DMS53 (cell line): ENCODE measurements at regions not wholly inside any gene's neighbourhood (a gene's known extent, or its start where the extent isn't known, plus 50 kb on each side); places are given as distances from the start of the nearest gene placed in this dataset.
"Not testable (repeated sequence)": the region's sequence is repeated elsewhere in the genome, so short reads cannot be mapped to it uniquely, and the experiment has no call there.

Source experiments
- DNase-seq: peaks from one replicate; lab custom pipeline; 2025; lab: John Stamatoyannopoulos, UW

DNA sequence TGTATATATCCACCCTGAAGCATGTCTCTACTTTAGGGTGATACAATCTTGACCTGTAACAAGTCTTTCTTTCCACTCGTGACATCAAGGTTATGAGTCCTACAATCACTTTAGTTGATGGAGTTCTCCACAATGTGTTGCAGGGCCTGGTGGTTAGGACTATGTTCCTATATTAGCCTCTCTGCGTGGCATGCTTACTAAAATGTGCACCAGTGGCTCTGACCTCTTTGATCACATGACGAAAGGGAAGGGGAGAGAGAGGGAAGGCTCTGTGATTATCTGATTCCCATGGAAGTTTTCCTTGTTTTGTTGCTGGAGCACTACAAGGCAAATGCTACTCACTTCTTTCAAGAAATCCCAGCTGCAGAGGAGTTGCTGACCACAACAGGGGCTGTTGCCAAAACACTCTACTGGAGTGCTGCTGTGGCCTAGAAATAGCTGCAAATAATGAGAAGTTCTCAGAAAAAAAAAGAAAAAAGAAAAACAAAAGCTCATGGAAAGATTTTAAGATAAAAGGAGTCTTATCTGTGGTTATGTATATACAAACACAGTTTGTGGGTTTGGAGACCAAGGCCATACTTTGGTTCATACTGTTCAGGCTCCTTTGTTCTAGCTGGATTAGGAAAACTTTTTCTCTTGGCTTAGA is 272.8 kb upstream of the MMADHC start:
- DNase-seq = no peak

DNA sequence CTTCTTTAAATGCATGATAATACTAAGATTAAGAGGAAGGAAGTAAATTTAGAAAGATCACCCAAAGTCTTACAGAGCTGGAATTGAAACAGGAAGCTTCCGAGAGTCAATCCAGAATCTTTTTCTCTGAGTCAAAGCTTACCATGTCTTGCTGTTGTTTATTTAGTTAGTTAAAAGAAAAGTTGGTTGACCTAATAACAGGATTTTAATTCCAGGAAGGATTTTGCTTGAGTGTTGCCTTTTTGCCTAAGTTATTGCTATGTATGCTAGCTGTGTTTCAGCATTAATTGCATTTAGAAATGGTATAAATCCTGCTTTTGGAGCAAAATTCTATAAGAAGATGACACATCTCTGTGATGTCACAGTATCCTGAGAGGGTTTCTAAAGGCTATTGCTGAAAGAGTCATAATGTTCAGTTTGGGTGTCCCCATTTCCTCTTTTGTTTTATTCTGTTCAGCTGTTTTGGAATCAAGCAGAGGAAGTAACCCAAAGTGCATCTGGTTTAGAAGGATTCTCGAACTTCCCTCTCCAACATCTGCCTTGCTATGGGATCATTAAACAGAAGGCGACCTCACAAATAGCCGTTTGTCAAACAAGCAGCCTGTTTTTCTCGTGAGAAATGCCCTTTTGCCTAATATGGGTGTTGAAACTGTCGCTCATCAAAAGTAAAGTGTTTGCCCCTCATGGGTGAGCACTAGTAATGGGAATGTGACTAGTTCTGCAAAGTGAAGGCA is 271.5 kb upstream of the MMADHC start:
- no peak for DNase-seq

DNA sequence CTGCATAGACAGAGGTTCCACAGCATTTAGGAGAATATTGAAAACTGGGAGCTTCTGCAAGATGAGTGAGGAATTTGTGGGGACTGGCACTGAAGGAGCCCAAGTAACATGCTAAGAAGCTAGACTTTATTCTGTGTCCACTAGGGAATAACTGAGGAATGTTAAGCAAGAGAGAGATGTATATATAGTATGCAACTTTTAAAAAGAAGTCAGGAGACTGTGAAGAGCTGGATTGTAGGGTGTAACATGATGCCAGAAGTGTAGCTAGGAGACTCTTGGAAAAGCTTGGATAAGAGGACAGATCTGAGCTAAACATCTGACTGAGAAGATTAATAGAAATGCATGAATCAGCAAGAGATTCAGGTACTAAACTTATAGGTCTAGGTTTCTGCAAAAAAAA is 270.6 kb upstream of the MMADHC start:
- DNase-seq = no peak

DNA sequence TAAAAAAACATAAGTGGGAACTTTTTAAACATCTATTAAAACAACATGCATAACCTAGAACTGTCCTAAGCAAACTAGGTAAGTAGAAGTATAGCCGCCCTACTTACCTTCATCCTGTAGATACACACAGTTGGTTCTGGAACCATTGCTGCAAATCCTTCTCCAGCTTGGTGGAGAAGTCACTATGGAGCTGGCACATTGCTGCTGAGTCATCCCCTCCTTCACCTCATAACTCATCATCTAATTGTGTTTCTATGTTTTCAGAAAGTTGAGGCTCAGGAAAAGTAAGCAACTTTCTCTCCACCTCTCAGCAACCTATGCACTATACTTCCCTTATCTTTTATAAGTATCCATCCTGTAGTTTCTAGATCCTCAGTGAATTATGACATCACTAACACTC is 269.8 kb upstream of the MMADHC start:
- DNase-seq = no peak

DNA sequence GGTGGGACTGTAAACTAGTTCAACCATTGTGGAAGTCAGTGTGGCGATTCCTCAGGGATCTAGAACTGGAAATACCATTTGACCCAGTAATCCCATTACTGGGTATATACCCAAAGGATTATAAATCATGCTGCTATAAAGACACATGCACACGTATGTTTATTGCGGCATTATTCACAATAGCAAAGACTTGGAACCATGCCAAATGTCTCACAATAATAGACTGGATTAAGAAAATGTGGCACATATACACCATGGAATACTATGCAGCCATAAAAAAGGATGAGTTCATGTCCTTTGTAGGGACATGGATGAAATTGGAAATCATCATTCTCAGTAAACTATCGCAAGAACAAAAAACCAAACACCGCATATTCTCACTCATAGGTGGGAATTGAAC is 268.3 kb upstream of the MMADHC start:
- DNase-seq = not testable (repeated sequence)

DNA sequence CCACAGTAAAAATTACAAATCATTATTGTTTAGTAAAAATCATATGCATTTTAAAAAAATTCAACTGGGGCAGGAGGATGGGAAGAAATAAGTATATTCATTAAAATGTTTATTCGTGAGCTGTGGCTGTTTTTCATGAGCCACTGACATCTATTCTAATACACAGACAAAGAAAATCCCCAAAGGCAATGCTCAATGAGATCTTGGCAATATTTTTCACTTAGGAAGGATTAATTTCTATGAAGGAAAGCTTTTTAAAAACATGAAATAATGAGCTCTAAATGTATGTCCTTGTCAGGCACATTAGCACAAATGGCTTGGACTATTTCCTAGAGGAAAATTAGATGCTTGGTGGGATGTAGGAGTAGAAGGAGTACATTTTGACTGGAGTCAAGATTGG is 262.0 kb upstream of the MMADHC start:
- DNase-seq = no peak

DNA sequence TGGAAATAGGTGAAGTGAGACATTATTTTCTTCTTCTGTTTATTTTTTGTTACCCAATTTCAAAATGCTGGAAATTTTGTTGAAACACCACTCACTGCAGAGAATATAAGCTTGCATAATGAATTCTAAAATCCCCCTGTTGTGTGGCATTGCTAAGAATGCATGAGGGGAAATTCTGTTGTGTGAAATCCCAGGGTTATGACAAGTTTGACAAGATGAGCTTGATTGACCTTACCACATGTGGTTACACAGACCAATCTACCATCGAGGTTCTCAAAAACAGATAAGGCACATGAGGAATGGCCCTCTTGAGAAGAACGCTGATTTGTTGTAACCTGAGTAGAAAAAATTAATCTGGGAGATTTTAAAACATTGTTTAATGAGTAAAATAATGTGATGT is 261.6 kb upstream of the MMADHC start:
- no peak for DNase-seq

DNA sequence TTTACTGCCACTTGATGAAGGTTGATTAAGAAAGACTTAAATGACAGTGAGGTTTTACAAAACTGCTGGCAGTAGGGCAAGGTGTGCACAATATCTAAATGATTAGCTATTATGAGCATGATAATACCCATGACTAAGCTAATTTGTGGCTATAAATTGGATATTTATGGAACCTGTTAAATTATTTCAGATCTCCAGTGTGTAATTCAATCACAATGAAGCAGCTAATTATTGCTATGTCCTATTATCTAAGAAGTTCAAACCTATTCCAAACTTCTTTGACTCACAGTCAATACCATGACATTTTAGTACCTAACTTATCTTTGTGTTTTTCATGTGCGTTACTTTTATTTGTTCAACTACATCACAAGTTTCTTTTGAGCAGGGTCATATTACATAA is 253.8 kb upstream of the MMADHC start:
- DNase-seq = no peak

DNA sequence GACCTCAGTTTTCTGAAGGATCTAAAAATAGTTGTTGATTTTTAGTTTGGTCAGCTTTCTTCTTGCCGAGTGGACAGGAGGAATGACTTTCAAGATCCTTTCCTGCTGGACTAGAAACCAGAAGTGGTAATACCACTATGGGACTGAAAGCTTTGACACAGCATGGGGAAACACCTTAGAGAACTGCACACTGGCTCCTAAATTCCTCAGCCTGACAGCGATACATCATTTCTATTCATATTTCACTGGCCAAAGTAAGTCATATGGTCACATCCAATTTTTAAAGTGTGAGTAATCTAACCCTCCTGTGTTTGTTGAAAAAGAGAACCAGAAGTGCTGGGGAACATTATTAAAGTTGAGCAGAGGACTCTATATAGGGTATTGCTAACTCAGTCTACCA is 244.7 kb upstream of the MMADHC start:
- DNase-seq = no peak

DNA sequence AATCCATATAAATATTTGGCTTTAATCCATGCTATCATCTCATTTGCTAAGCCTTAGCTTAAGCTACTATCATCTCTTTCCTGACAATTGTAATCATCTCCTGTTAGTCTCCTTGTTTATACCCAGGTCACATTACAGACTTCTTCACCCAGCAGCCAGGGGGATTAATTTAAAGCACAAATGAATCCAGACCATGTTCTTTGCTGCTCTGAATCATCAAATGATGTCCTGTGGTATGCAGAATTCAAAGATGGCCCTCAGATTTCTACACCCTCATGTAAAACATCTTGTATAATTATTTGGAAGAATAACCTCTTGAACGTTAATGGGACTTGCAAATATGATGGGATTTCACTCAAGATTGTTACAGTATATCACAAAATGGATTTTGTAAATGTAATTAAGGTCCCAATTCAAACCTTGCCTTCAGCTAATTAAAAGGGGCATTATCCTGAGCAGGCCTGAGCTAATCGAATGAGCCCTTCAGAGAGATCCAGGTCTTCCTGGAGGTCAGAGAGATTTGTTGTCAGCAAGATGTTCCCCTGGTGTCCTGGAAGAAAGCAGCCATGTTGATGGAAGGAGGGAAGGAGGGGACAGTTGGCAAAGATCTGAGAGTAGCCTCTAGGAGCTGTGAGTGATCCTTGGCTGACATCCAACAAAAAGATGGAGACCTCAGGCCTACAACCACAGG is 241.1 kb upstream of the MMADHC start:
- no peak for DNase-seq

DNA sequence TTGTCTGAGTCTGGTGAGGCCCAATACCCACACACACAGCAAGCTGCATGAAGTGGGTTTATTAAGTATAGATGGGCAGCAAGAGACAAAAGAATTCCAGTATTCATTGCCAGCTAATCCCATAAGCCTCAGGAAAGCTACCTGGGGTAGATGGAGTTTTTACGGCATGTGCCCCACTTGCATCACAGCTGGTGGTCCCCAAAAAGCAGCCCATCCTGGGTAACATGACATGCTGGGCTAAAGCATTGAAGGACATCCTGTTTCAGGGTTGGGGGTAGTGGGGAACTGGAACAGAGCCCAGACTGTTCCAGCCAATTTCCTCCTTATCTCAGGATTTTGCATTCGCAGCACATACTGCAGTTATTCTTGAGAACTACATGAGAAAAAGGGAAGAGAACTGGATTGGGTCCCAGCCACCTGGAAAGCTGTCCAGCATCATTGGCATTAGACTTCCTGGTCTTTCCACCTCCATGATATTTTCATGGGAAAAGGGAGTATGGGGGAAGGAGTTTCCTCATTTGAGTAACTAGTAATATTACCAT is 240.1 kb upstream of the MMADHC start:
- no peak for DNase-seq

DNA sequence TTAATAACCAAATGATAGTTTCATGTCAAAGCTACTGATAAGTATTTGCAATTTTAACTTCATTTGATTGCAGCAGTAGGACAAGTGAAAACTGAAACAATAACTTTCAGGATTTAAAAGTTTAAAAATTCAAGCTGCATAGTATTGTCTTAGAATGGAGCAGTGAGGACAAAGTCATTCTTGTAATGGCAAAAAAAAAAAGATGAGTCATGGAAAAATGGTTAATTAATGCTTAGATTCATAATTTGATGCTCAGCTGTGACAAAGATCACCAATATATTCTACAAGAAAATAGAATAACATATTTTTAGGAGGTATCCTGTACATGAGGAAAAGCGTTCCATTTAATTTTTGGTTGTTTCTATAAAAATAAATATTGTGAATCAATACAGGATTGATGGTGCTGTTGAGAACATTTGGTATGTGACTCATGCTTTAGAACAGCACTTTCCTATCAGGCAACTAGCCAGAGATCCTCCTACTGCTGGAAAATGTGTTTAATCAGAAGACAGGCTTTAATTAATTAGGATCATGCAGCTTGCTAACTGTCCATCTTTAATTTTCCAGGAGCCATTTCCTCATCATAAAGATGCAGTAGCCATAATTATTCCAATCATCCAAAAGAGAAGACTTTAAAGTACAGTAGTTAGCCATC is 239.0 kb upstream of the MMADHC start:
- no peak for DNase-seq

DNA sequence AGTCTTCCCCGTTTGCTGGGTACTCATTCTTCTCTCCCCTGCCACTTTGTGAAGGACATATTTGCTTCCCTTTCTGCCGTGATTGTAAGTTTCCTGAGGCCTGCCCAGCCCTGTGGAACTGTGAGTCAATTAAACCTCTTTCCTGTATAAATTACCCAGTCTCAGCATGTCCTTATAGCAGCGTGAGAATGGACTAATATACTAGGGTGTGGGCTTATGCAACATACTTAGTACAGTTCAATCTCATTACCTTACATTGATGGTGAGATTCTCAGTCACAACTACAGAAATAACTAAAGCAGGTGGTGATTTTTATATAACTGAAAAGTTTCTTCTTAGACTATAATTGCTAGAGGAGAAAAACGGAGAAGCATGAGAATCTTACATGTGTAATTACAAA is 237.9 kb upstream of the MMADHC start:
- DNase-seq = no peak

DNA sequence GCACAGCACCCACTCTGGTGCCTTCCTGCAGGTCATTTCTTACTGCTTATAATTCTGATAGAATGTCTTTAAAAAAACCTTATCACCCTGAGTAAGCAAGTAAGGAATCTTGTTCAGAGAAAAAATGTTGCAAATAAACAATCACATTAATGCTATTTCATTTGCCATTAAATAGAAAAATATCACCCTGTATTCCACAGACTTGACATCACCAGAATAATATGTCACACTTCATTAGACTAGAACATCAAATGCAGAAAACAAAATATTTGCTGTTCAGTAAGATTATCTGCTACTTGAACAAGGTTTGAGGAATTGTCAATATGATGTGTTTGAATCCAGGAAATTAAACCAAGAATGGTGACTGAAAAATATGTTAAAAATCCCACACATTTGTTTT is 236.6 kb upstream of the MMADHC start:
- no peak for DNase-seq

DNA sequence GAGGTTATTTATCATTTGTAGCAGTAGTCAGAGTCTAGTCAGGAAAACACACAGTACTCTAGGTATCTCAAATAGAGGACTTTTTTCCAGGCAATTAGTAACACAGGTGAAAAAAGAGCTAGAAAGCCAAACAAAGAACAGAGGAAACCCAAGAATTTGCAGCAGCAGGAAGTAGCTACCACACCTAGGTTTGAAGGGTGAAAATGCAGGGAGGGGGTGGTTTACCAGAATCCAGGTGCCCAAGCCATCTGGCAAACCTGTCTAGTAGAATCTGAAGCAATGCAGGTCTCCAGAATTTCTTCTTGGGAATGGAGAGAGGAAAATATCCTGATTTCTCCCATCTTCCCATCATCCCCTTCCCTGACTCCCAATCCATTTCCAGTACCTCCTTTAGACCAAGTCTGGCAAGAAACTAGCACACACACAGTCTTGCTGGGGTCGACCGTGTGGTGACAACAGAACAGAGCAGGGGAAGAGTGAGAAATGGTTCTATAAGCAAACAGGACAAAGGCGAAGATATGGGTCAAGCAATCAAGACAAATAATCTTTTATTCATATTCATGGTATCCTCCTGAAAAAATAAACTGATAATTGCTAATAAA is 231.9 kb upstream of the MMADHC start:
- DNase-seq = no peak

DNA sequence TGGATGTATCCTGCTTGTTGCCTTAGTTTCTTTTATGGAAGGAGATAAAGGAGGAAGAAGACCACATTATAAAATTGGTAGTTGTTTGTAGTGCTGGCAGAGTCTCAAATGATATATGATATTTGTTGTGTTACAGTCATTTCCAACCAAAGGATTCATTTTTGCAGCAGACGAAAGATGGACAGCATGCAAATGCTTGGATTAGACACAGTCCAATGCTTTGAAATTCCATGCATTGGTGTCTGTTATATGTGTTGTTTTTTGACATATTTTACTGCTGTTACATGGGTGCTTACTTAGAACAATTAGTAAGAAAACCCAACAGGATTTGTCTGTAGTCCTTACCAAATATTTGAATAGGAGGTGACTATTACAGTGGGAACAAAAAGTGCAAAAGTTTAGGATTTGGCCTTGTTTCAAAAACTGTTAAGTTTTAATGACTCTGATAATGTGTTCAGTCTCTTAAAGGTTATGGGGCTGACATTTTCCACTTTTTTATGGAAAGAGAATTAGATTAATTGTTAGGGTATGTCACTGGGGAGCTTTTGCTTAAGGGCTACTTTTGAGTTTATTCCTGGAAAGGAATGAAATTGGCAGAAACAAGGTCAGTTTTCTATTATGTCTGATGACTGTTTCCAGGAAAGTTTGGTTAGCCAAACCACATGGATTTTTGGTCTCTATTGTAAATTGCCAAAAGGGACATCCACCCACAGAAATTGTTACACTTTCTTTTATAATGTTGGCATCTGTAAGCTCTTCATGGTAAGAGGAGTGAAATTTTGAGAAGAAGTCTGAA is 229.4 kb upstream of the MMADHC start:
- DNase-seq = no peak

DNA sequence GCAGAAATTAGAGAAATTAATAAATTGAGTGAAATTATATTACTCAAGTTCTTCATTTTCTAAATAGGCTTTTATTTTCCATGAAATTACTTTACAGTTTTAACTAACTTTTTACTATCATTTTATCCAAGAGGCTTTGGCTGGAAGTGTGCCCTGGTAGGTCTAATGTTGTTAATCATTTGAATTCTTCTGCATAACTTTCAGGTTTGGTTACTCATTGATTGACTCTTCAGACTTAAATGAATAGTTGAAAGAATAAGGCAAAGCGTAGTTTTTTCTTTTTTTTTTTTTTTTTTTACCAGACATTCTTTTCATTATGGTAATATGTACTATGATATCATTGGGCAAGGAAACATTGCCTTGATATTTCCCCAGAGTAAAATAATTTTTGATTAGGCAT is 228.4 kb upstream of the MMADHC start:
- no peak for DNase-seq

DNA sequence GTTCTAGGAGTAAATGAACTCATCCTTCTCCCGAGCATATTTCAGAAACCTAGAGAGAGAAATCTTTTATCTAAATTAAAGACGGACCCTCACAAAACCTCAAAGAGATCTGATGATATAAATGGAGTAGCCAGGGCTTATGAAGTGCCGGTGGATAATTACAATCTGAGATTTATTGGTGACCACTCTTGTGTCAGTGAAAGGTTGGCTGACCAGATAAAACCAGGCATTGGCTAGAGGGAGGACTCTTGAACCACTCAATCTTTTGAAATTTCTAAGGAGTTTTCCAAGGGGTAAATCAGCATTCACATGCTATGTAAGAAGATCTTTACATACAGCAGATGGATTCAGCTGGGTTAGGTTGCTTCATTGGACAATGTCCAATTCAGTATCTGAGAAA is 227.3 kb upstream of the MMADHC start:
- no peak for DNase-seq

DNA sequence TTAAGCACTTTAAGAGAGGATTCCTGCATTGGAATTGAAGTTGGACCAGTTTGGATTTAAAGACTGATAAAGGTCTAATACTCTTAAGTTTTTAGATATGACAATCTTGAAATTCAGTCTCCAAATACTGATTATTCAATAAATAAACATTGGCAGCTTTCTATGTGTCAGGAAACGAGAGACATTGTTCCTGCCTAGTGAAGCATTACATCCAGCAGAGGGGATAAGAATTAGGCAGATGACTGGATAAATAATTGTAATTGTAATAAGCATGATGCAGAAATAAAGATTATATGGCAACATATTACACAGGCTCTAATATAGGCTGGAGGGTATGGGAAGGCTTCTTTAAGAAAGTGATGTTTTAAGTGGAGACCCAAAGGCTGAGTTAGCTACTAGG is 226.5 kb upstream of the MMADHC start:
- no peak for DNase-seq

DNA sequence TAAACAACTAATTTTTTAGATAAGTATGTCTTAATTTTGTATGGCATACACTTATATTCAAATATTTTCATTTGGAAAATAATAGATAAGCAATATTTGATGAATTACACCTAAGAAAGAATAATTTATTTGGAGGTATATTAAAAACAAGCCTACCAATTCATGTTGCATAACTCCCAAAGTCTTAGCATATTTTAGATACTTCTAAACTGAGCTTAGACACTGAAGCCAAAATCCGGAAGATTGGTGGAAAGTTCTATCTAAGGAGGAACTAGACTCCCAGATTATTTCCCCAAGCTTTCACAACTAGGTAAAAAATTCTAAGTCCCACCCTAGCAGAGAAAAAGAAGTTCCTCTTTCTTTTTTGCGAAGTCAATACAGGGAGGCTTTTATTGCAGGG is 221.0 kb upstream of the MMADHC start:
- no peak for DNase-seq

DNA sequence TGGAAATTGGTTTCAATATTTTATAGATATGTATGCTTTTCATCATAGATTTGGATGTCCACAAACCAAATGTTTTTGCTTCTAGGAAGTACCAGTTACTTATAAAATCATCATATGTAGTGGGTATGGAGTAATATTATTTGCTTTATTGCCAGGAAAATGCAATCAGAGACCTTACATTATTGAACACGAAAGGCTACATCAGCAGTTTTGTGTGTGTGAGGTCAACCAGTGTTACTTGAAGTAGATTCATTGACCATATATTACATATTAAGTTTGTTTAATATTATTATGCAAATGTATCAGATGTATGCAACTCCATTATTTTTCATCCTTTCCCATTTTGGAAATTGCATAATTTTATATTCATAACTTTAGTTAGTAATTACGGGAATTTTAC is 219.1 kb upstream of the MMADHC start:
- DNase-seq = no peak
